Mammary epithelial cell (primary cell): ENCODE measurements at regions not wholly inside any gene's neighbourhood (a gene's known extent, or its start where the extent isn't known, plus 50 kb on each side); places are given as distances from the start of the nearest gene placed in this dataset.

Experiments used
- CTCF ChIP-seq, 2 donors: IDR thresholded peaks in 1 of 2; conservative IDR thresholded peaks in 1 of 2; 2 replicates each; pipeline ENCODE4 v1.5.1; 2011 to 2012; ENCODE audit warnings: inconsistent platforms in 2 of 2, low read length in 2 of 2, mild to moderate bottlenecking in 2 of 2, control low read depth in 1 of 2, low read depth in 1 of 2; ENCODE audit not compliant: insufficient read depth in 1 of 2; ENCODE audit errors: extremely low read depth in 1 of 2
- EZH2 ChIP-seq: IDR thresholded peaks from 2 replicates; pipeline ENCODE4 v1.6.1; 2012; ENCODE audit warnings: low read length, inconsistent platforms, borderline replicate concordance

- TF ChIP-seq CTCF (conservative IDR thresholded peaks at IDR 0.05 in 1 of 2, IDR thresholded peaks at IDR 0.05 in 1 of 2; ENCODE audit: extremely low read depth in 1 of 2, insufficient read depth in 1 of 2, low read depth in 1 of 2, low read length in 2 of 2) = no peak
- TF ChIP-seq EZH2 = no peak
These were observed 177.8 kb upstream of the RGPD4 start for GRCh38 chr2:107648781-107649404.
